HEK293 (cell line): ENCODE measurements at regions not wholly inside any gene's neighbourhood (a gene's known extent, or its start where the extent isn't known, plus 50 kb on each side); places are given as distances from the start of the nearest gene placed in this dataset.
"Not testable (repeated sequence)": the region's sequence is repeated elsewhere in the genome, so short reads cannot be mapped to it uniquely, and the experiment has no call there.

Experiments
- CTCF ChIA-PET: fragments of 350-600 bp; formaldehyde crosslinking; extraction: SDS; loops from one replicate; lab custom pipeline; 2021; ENCODE audit warnings: antibody characterized with exemption; lab: Yijun Ruan, JAX
- POLR2A ChIA-PET: fragments of 300-600 bp; formaldehyde crosslinking; extraction: SDS; loops from one replicate; lab custom pipeline; 2020; ENCODE audit warnings: antibody characterized with exemption, inconsistent platforms; lab: Yijun Ruan, JAX
- H3K27ac ChIP-seq: fragments of 200-500 bp; sonication (Bioruptor generic); 2 replicates; pipeline ENCODE4 v1.5.1; 2014; ENCODE audit warnings: low read depth, low read length, control low read depth, inconsistent platforms; ENCODE audit errors: extremely low read depth
- H3K36me3 ChIP-seq, 2 experiments: fragments of 200-500 bp in 1 of 2; sonication (Bioruptor generic) in 1 of 2; 1 replicate in 1 of 2; 2 replicates in 1 of 2; pipeline ENCODE4 v1.5.1; 2014 to 2017; ENCODE audit warnings: inconsistent platforms in 2 of 2, low read length in 2 of 2; ENCODE audit not compliant: control insufficient read depth in 2 of 2, insufficient read depth in 1 of 2
- H3K4me1 ChIP-seq: fragments of 200-500 bp; sonication (Bioruptor generic); 2 replicates; pipeline ENCODE4 v1.5.1; 2014; ENCODE audit warnings: mild to moderate bottlenecking, low read length, inconsistent platforms; ENCODE audit not compliant: control insufficient read depth, insufficient read depth
- H3K4me3 ChIP-seq: 2 replicates; pipeline ENCODE4 v1.5.1; 2011; ENCODE audit warnings: low read depth, mild to moderate bottlenecking, control low read depth, low read length, moderate library complexity
- H3K9me3 ChIP-seq: fragments of 200-500 bp; sonication (Bioruptor generic); 2 replicates; pipeline ENCODE4 v1.5.1; 2014; ENCODE audit warnings: low read depth, low read length, inconsistent platforms; ENCODE audit not compliant: control insufficient read depth, insufficient read depth
- GLI4 ChIP-seq: fragments of 450-650 bp; formaldehyde crosslinking; IDR thresholded peaks from 2 replicates; pipeline ENCODE4 v1.5.1; 2016; ENCODE audit warnings: missing biosample characterization, missing genetic modification characterization
- HIC1 ChIP-seq: fragments of 450-650 bp; formaldehyde crosslinking; IDR thresholded peaks from 2 replicates; pipeline ENCODE4 v1.5.1; 2016; ENCODE audit warnings: missing biosample characterization, missing genetic modification characterization
- KLF1 ChIP-seq: fragments of 450-650 bp; formaldehyde crosslinking; IDR thresholded peaks from 2 replicates; pipeline ENCODE4 v1.5.1; 2016; ENCODE audit warnings: missing biosample characterization, missing genetic modification characterization
- PATZ1 ChIP-seq: fragments of 450-650 bp; formaldehyde crosslinking; IDR thresholded peaks from 2 replicates; pipeline ENCODE4 v1.5.1; 2016; ENCODE audit warnings: missing biosample characterization, missing genetic modification characterization
- PRDM10 ChIP-seq: fragments of 450-650 bp; formaldehyde crosslinking; IDR thresholded peaks from 2 replicates; pipeline ENCODE4 v1.5.1; 2016; ENCODE audit warnings: missing biosample characterization, missing genetic modification characterization
- REPIN1 ChIP-seq: fragments of 450-650 bp; formaldehyde crosslinking; IDR thresholded peaks from 2 replicates; pipeline ENCODE4 v1.5.1; 2017; ENCODE audit warnings: missing biosample characterization, missing genetic modification characterization, low read depth
- SP7 ChIP-seq: fragments of 450-650 bp; formaldehyde crosslinking; IDR thresholded peaks from 2 replicates; pipeline ENCODE4 v1.5.1; 2016; ENCODE audit warnings: missing biosample characterization, missing genetic modification characterization
- TRIM28 ChIP-seq: IDR thresholded peaks from 2 replicates; pipeline ENCODE4 v1.6.1; 2011; ENCODE audit warnings: low read length, control low read depth, borderline replicate concordance
- ZBTB6 ChIP-seq: fragments of 450-650 bp; formaldehyde crosslinking; IDR thresholded peaks from 2 replicates; pipeline ENCODE4 v1.5.1; 2017; ENCODE audit warnings: missing biosample characterization, missing genetic modification characterization
- ZNF184 ChIP-seq: fragments of 450-650 bp; IDR thresholded peaks from 2 replicates; pipeline ENCODE4 v1.5.1; 2018; ENCODE audit warnings: missing biosample characterization, mild to moderate bottlenecking, missing genetic modification characterization
- ZNF211 ChIP-seq: fragments of 450-650 bp; formaldehyde crosslinking; IDR thresholded peaks from 2 replicates; pipeline ENCODE4 v1.5.1; 2016; ENCODE audit warnings: low read depth, missing biosample characterization, missing genetic modification characterization
- ZNF350 ChIP-seq: fragments of 450-650 bp; formaldehyde crosslinking; IDR thresholded peaks from 2 replicates; pipeline ENCODE4 v1.5.0; 2017; ENCODE audit warnings: missing biosample characterization, mild to moderate bottlenecking, missing genetic modification characterization
- ZNF394 ChIP-seq: fragments of 450-650 bp; formaldehyde crosslinking; IDR thresholded peaks from 2 replicates; pipeline ENCODE4 v1.5.1; 2016; ENCODE audit warnings: missing biosample characterization, missing genetic modification characterization, mild to moderate bottlenecking, moderate library complexity, borderline replicate concordance
- ZNF510 ChIP-seq: fragments of 450-650 bp; formaldehyde crosslinking; IDR thresholded peaks from 2 replicates; pipeline ENCODE4 v1.5.1; 2018; ENCODE audit warnings: mild to moderate bottlenecking, missing genetic modification characterization, missing biosample characterization; ENCODE audit not compliant: insufficient replicate concordance
- ZNF529 ChIP-seq: fragments of 450-650 bp; formaldehyde crosslinking; IDR thresholded peaks from 2 replicates; pipeline ENCODE4 v1.5.1; 2017; ENCODE audit warnings: missing genetic modification characterization, missing biosample characterization; ENCODE audit not compliant: insufficient replicate concordance
- ZNF544 ChIP-seq: fragments of 450-650 bp; formaldehyde crosslinking; IDR thresholded peaks from 2 replicates; pipeline ENCODE4 v1.5.0; 2017; ENCODE audit warnings: missing biosample characterization, missing genetic modification characterization
- ZNF571 ChIP-seq: fragments of 450-650 bp; formaldehyde crosslinking; IDR thresholded peaks from 2 replicates; pipeline ENCODE4 v1.5.0; 2017; ENCODE audit warnings: missing biosample characterization, missing genetic modification characterization
- ZNF580 ChIP-seq: fragments of 450-650 bp; formaldehyde crosslinking; IDR thresholded peaks from 2 replicates; pipeline ENCODE4 v1.5.1; 2016; ENCODE audit warnings: missing biosample characterization, missing genetic modification characterization
- ZNF660 ChIP-seq: fragments of 450-650 bp; IDR thresholded peaks from 2 replicates; pipeline ENCODE4 v1.5.1; 2018; ENCODE audit warnings: missing biosample characterization, mild to moderate bottlenecking, missing genetic modification characterization
- ZNF707 ChIP-seq: fragments of 450-650 bp; formaldehyde crosslinking; IDR thresholded peaks from 2 replicates; pipeline ENCODE4 v1.5.1; 2016; ENCODE audit warnings: missing biosample characterization, missing genetic modification characterization
- ZNF768 ChIP-seq: fragments of 450-650 bp; formaldehyde crosslinking; IDR thresholded peaks from 2 replicates; pipeline ENCODE4 v1.5.1; 2018; ENCODE audit warnings: missing biosample characterization, mild to moderate bottlenecking, missing genetic modification characterization
- ZNF776 ChIP-seq: fragments of 450-650 bp; formaldehyde crosslinking; IDR thresholded peaks from 2 replicates; pipeline ENCODE4 v1.5.0; 2017; ENCODE audit warnings: missing biosample characterization, missing genetic modification characterization, borderline replicate concordance
- ZNF777 ChIP-seq: fragments of 450-650 bp; formaldehyde crosslinking; IDR thresholded peaks from 2 replicates; pipeline ENCODE4 v1.5.1; 2017; ENCODE audit warnings: missing biosample characterization, missing genetic modification characterization, borderline replicate concordance

GRCh38 chr6:156585859-156586258 is 191.3 kb upstream of the ARID1B start (continued):
- TF ChIP-seq PRDM10 (tag by site-specific recombination) (no peak), SP7 (tag by site-specific recombination) (no peak), GLI4 (tag by site-specific recombination) (no peak), ZNF184 (tag by site-specific recombination) (0 out of 2 replicates have a peak, but pooled peaks have one; percentile 52), ZNF529 (tag by site-specific recombination) (no peak), ZNF776 (no peak), ZNF660 (tag by site-specific recombination) (peak; percentile 55; the same call in 1 of the 2 replicates), ZNF350 (tag by site-specific recombination) (peak; percentile 69), ZNF571 (tag by site-specific recombination) (no peak), ZNF777 (tag by site-specific recombination) (no peak), TRIM28 (peak; percentile 68; the same call in 1 of the 2 replicates), ZNF544 (tag by site-specific recombination) (peak; percentile 75), ZNF768 (tag by site-specific recombination) (no peak), ZBTB6 (tag by site-specific recombination) (peak; percentile 88), ZNF394 (tag by site-specific recombination) (no peak)
- TF ChIP-seq, all 188 proteins: peak for 13

- H3K4me3 ChIP-seq, H3K9me3 ChIP-seq, H3K27ac ChIP-seq, H3K4me1 ChIP-seq, POLR2A ChIA-PET, H3K36me3 ChIP-seq: not testable (repeated sequence)
- CTCF ChIA-PET, result interaction anchor here (0.7 to 1.0 kb wide), 2 partner anchors 10 to 19 kb away, joined by 3 read pairs; no protein-coding TSS in a partner anchor
Measured at GRCh38 chr6:156584121-156584520, 193.1 kb upstream of the ARID1B start.

GRCh38 chr6:156583083-156583482 is 194.1 kb upstream of the ARID1B start:
- ChIA-PET POLR2A (no interaction called here), CTCF (interaction anchor here (0.6 kb wide), 1 partner anchor 304 kb away, joined by 3 read pairs; no protein-coding TSS in a partner anchor)
- TF ChIP-seq REPIN1 (tag by site-specific recombination) (no peak), PATZ1 (no peak), ZNF510 (tag by site-specific recombination) (no peak), ZNF211 (no peak), HIC1 (tag by site-specific recombination) (no peak), KLF1 (tag by site-specific recombination) (no peak), ZNF580 (tag by site-specific recombination) (no peak), ZNF707 (no peak)

More at GRCh38 chr6:156583083-156583482, 194.1 kb upstream of the ARID1B start:
- Histone ChIP-seq H3K9me3 (no peaks in the 10 kb centered on the region), H3K4me3 (no peak overlapping the region), H3K4me1 (no peaks in the 10 kb centered on the region), H3K27ac (no peak overlapping the region), H3K36me3 (no peaks in the 10 kb centered on the region)
